Natural killer cell (primary cell): ENCODE measurements at regions not wholly inside any gene's neighbourhood (a gene's known extent, or its start where the extent isn't known, plus 50 kb on each side); places are given as distances from the start of the nearest gene placed in this dataset.

Experiments used
- ATAC-seq, 3 donors: fragments of 150-1000 bp in 2 of 3; fragments of 200-7000 bp in 1 of 3; cut with Tn5 transposase; 1 replicate in 1 of 3; 2 replicates in 2 of 3; pipeline ENCODE4 v1.10.0; 2021; ENCODE audit warnings: mild to moderate bottlenecking in 2 of 3, moderate library complexity in 2 of 3
- DNase-seq, 2 donors: peaks; one replicate each; pipeline versions ENCODE4 v3.0.0 to v3.0.0-alpha.2; 2013 to 2021; ENCODE audit warnings: mixed read lengths in 1 of 2
- H3K27ac ChIP-seq: one replicate; pipeline ENCODE4 v1.5.1; 2013; ENCODE audit warnings: mild to moderate bottlenecking, low read length
- H3K27me3 ChIP-seq: one replicate; pipeline ENCODE4 v1.6.1; 2013; ENCODE audit warnings: low read length; ENCODE audit not compliant: control insufficient read depth, insufficient read depth
- H3K36me3 ChIP-seq: one replicate; pipeline ENCODE4 v1.6.1; 2013; ENCODE audit warnings: low read length; ENCODE audit not compliant: control insufficient read depth, insufficient read depth
- H3K4me1 ChIP-seq: one replicate; pipeline ENCODE4 v1.6.1; 2013; ENCODE audit warnings: low read length; ENCODE audit not compliant: control insufficient read depth, insufficient read depth
- H3K4me3 ChIP-seq: one replicate; pipeline ENCODE4 v1.5.1; 2013; ENCODE audit warnings: low read length
- H3K9me3 ChIP-seq: one replicate; pipeline ENCODE4 v1.6.1; 2013; ENCODE audit warnings: low read length; ENCODE audit not compliant: control insufficient read depth, insufficient read depth
- H3K27ac Mint-ChIP-seq, 2 donors: one replicate each; pipeline ENCODE4 v1.8.0; 2022; ENCODE audit warnings: mild to moderate bottlenecking in 2 of 2, mixed read lengths in 2 of 2, moderate library complexity in 1 of 2
- H3K27me3 Mint-ChIP-seq, 2 donors: one replicate each; pipeline ENCODE4 v1.8.0; 2022; ENCODE audit warnings: low read depth in 2 of 2, mixed read lengths in 2 of 2
- H3K36me3 Mint-ChIP-seq: one replicate; pipeline ENCODE4 v1.8.0; 2022; ENCODE audit warnings: mixed read lengths
- H3K4me1 Mint-ChIP-seq, 2 donors: one replicate each; pipeline ENCODE4 v1.8.0; 2022; ENCODE audit warnings: mixed read lengths in 2 of 2
- H3K4me3 Mint-ChIP-seq: one replicate; pipeline ENCODE4 v1.8.0; 2022; ENCODE audit warnings: mild to moderate bottlenecking, moderate library complexity, mixed read lengths
- H3K9me3 Mint-ChIP-seq, 2 donors: one replicate each; pipeline ENCODE4 v1.8.0; 2022; ENCODE audit warnings: mixed read lengths in 2 of 2
- CTCF ChIP-seq: fragments of 200-600 bp; IDR thresholded peaks from one replicate; pipeline ENCODE4 v1.8.0; 2022; ENCODE audit warnings: antibody characterized with exemption
- WGBS: methylation state at CpG from one replicate; pipeline ENCODE4 v1.1.7; 2013; ENCODE audit warnings: missing lambda C conversion rate; ENCODE audit not compliant: insufficient coverage; 5-methylcytosine and 5-hydroxymethylcytosine counted together
- intact Hi-C: fragments of 100-400 bp; cut with micrococcal nuclease; formaldehyde crosslinking; loops from one replicate; pipeline ENCODE4 v1.14.2; 2022

GRCh38 chr14:42319996-42320395 is 713.3 kb downstream of the LRFN5 start:
- no peak overlapping the region for H3K27ac ChIP-seq
- intact Hi-C loops = no loop called here
- Mint-ChIP-seq H3K9me3 (peaks cover 16 to 20% of the 10 kb centered on the region in 2 donors), H3K27me3 (no peaks in the 10 kb centered on the region), H3K4me1 (no peaks in the 10 kb centered on the region), H3K27ac (no peak overlapping the region), H3K4me3 (no peak overlapping the region), H3K36me3 (no peaks in the 10 kb centered on the region)
- no peak for ATAC-seq
- peaks cover 13% of the 10 kb centered on the region for H3K9me3 ChIP-seq
- H3K4me3 ChIP-seq = no peak overlapping the region
- no peaks in the 10 kb centered on the region for H3K4me1 ChIP-seq
- no peak for TF ChIP-seq CTCF
- H3K36me3 ChIP-seq = no peaks in the 10 kb centered on the region
- DNase-seq = no peak
- H3K27me3 ChIP-seq = no peaks in the 10 kb centered on the region

- no peak overlapping the region for H3K27ac Mint-ChIP-seq
- intact Hi-C loops = no loop called here
- H3K4me3 Mint-ChIP-seq = no peak overlapping the region
- Histone ChIP-seq H3K27ac (no peak overlapping the region), H3K4me1 (no peaks in the 10 kb centered on the region), H3K9me3 (peaks cover 7% of the 10 kb centered on the region), H3K27me3 (no peaks in the 10 kb centered on the region), H3K36me3 (no peaks in the 10 kb centered on the region), H3K4me3 (no peak overlapping the region)
- no peak for DNase-seq
- H3K36me3 Mint-ChIP-seq = peaks cover 5% of the 10 kb centered on the region
- no peak for ATAC-seq
- no peaks in the 10 kb centered on the region for H3K4me1 Mint-ChIP-seq
- TF ChIP-seq CTCF = no peak
- peaks cover 10 to 16% of the 10 kb centered on the region in 2 donors for H3K9me3 Mint-ChIP-seq
- H3K27me3 Mint-ChIP-seq = no peaks in the 10 kb centered on the region
Observed at GRCh38 chr14:42316693-42317092, 710.0 kb downstream of the LRFN5 start.

GRCh38 chr14:42311876-42312275 is 705.2 kb downstream of the LRFN5 start:
- DNase-seq = no peak
- Mint-ChIP-seq H3K9me3 (peaks cover 5 to 17% of the 10 kb centered on the region in 2 donors), H3K4me3 (no peak overlapping the region)

More at GRCh38 chr14:42311876-42312275, 705.2 kb downstream of the LRFN5 start:
- intact Hi-C loops = no loop called here
- no peaks in the 10 kb centered on the region for H3K4me1 Mint-ChIP-seq
- ATAC-seq = no peak
- H3K4me1 ChIP-seq = no peaks in the 10 kb centered on the region
- H3K27me3 ChIP-seq = no peaks in the 10 kb centered on the region
- WGBS = 91% methylated on average over 9 of the region's 9 CpGs
- peaks cover 14% of the 10 kb centered on the region for H3K9me3 ChIP-seq
- no peak for TF ChIP-seq CTCF
- H3K27ac Mint-ChIP-seq = no peak overlapping the region
- H3K36me3 Mint-ChIP-seq = peaks cover 20% of the 10 kb centered on the region
- H3K27ac ChIP-seq = no peak overlapping the region
- H3K27me3 Mint-ChIP-seq = no peaks in the 10 kb centered on the region
- H3K4me3 ChIP-seq = no peak overlapping the region
- H3K36me3 ChIP-seq = no peaks in the 10 kb centered on the region
